GM12891 (cell line): ENCODE measurements at regions not wholly inside any gene's neighbourhood (a gene's known extent, or its start where the extent isn't known, plus 50 kb on each side); places are given as distances from the start of the nearest gene placed in this dataset.

Source experiments
- DNase-seq: peaks from one replicate; pipeline ENCODE4 v3.0.0; 2011; ENCODE audit warnings: low spot score; ENCODE audit not compliant: insufficient read length
- FAIRE-seq: peaks from 2 replicates; lab custom pipeline; 2011; peaks lifted over from hg19 to GRCh38; lab: Jason Lieb, UNC
- PAX5 ChIP-seq: IDR thresholded peaks from 2 replicates; pipeline ENCODE4 v1.6.1; 2011; ENCODE audit warnings: low read length, moderate library complexity, mild to moderate bottlenecking; ENCODE audit not compliant: insufficient read depth, severe bottlenecking
- POLR2A ChIP-seq: IDR thresholded peaks from 2 replicates; pipeline ENCODE4 v1.6.1; 2011; ENCODE audit warnings: low read depth, low read length, control low read depth
- POLR2AphosphoS5 ChIP-seq: IDR thresholded peaks from 2 replicates; pipeline ENCODE4 v1.6.1; 2011; ENCODE audit warnings: low read depth, low read length, control low read depth
- POU2F2 ChIP-seq: IDR thresholded peaks from 2 replicates; pipeline ENCODE4 v1.6.1; 2011; ENCODE audit warnings: low read depth, mild to moderate bottlenecking, control low read depth, low read length, moderate library complexity
- SPI1 ChIP-seq: IDR thresholded peaks from 2 replicates; pipeline ENCODE4 v1.6.1; 2011; ENCODE audit warnings: low read depth, low read length, control low read depth
- TAF1 ChIP-seq: IDR thresholded peaks from 2 replicates; pipeline ENCODE4 v1.6.1; 2011; ENCODE audit warnings: low read depth, low read length, control low read depth

GRCh38 chr6:106778943-106779342 lies 149.6 kb downstream of the QRSL1 start:
- no peak for DNase-seq
- TF ChIP-seq PAX5 (no peak), SPI1 (no peak), POU2F2 (no peak), TAF1 (no peak), POLR2AphosphoS5 (no peak), POLR2A (no peak)
- no peak for FAIRE-seq

- FAIRE-seq: no peak
- TF ChIP-seq POU2F2: no peak
- no peak for TF ChIP-seq POLR2A
- TF ChIP-seq SPI1: no peak
- TF ChIP-seq TAF1: no peak
- no peak for TF ChIP-seq POLR2AphosphoS5
- no peak for TF ChIP-seq PAX5
- no peak for DNase-seq
Observed at GRCh38 chr6:106773996-106774629, 144.7 kb downstream of the QRSL1 start.

GRCh38 chr6:106773522-106773921 lies 144.1 kb downstream of the QRSL1 start:
- DNase-seq (no peak), FAIRE-seq (no peak)
- TF ChIP-seq POLR2A (no peak), POLR2AphosphoS5 (no peak), PAX5 (no peak), POU2F2 (no peak), TAF1 (no peak), SPI1 (no peak)

- TF ChIP-seq PAX5: no peak
- no peak for TF ChIP-seq TAF1
- TF ChIP-seq POLR2A: no peak
- TF ChIP-seq POLR2AphosphoS5: no peak
- TF ChIP-seq POU2F2: no peak
- TF ChIP-seq SPI1: no peak
- DNase-seq (no peak), FAIRE-seq (no peak)
Observed at GRCh38 chr6:106772270-106773142, 143.1 kb downstream of the QRSL1 start.

- TF ChIP-seq SPI1 (no peak), POLR2AphosphoS5 (no peak), TAF1 (no peak), PAX5 (no peak), POU2F2 (no peak), POLR2A (no peak)
- FAIRE-seq (no peak), DNase-seq (no peak)
Observed at GRCh38 chr6:106771822-106772221, 142.4 kb downstream of the QRSL1 start.

GRCh38 chr6:106770663-106771062 lies 141.3 kb downstream of the QRSL1 start:
- DNase-seq: no peak
- TF ChIP-seq POLR2A (no peak), POU2F2 (no peak), SPI1 (no peak), TAF1 (no peak), POLR2AphosphoS5 (no peak), PAX5 (no peak)
- no peak for FAIRE-seq

GRCh38 chr6:106770081-106770480 lies 140.7 kb downstream of the QRSL1 start:
- no peak for DNase-seq
- FAIRE-seq: no peak
- no peak for TF ChIP-seq TAF1
- no peak for TF ChIP-seq PAX5
- no peak for TF ChIP-seq POU2F2
- no peak for TF ChIP-seq POLR2A
- TF ChIP-seq POLR2AphosphoS5: no peak
- no peak for TF ChIP-seq SPI1

- no peak for TF ChIP-seq SPI1
- no peak for TF ChIP-seq PAX5
- no peak for FAIRE-seq
- DNase-seq: no peak
Observed at GRCh38 chr6:106767271-106767670, 137.9 kb downstream of the QRSL1 start.

GRCh38 chr6:106766201-106766600 lies 136.8 kb downstream of the QRSL1 start:
- FAIRE-seq: no peak

GRCh38 chr6:106765496-106765895 lies 136.1 kb downstream of the QRSL1 start:
- FAIRE-seq: no peak
- no peak for TF ChIP-seq SPI1
- no peak for TF ChIP-seq POU2F2
- TF ChIP-seq POLR2AphosphoS5: no peak
- no peak for TF ChIP-seq PAX5
- TF ChIP-seq POLR2A: no peak
- TF ChIP-seq TAF1: no peak
- no peak for DNase-seq

More at GRCh38 chr6:106766201-106766600, 136.8 kb downstream of the QRSL1 start:
- DNase-seq: no peak
- TF ChIP-seq SPI1 (no peak), POLR2A (no peak), POU2F2 (no peak), POLR2AphosphoS5 (no peak), PAX5 (no peak), TAF1 (no peak)
